ENCODE measurements at regions not wholly inside any gene's neighbourhood (a gene's known extent, or its start where the extent isn't known, plus 50 kb on each side); places are given as distances from the start of the nearest gene placed in this dataset.

DNA sequence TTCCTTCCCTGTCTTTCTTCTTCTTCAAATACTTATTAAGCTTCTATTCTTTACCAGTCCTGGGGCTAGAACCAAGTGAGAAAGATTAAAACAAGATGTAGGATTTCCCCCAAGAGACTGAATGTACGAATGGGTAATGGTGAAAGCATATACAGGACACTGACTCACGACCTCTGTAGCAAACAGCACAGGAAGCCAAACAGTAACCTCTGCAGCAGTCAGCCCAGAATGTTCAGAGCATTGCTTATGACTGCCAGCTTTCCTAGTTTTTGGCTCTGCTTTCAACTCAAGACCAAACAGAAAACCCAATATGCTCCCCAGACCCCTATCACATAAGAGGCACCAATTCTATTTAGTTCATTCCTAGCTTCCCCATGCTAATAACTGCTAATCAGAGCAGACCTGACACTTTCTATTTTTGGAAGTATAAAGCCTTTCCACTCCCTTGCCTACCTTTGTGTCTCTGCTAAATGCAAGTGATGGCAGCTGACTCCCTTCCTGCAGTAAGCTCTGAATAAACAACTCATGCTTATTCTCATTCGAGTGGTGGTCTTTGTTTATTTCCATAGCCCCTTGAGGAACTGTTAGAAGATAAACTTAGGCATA lies 690.6 kb downstream of the EPM2A start:
- no peak for DNase-seq (ENCODE audit: extremely low spot score, unreplicated experiment)
- Mint-ChIP-seq H3K27ac (ENCODE audit: unreplicated experiment) (no peak overlapping the region), H3K4me1 (ENCODE audit: unreplicated experiment) (peaks cover 15% of the 10 kb centered on the region), H3K27me3 (ENCODE audit: unreplicated experiment) (no peaks in the 10 kb centered on the region), H3K36me3 (ENCODE audit: unreplicated experiment) (no peaks in the 10 kb centered on the region), H3K9me3 (ENCODE audit: unreplicated experiment) (peaks cover 5% of the 10 kb centered on the region), H3K4me3 (ENCODE audit: unreplicated experiment) (no peak overlapping the region)
- TF ChIP-seq, protein P1, sequence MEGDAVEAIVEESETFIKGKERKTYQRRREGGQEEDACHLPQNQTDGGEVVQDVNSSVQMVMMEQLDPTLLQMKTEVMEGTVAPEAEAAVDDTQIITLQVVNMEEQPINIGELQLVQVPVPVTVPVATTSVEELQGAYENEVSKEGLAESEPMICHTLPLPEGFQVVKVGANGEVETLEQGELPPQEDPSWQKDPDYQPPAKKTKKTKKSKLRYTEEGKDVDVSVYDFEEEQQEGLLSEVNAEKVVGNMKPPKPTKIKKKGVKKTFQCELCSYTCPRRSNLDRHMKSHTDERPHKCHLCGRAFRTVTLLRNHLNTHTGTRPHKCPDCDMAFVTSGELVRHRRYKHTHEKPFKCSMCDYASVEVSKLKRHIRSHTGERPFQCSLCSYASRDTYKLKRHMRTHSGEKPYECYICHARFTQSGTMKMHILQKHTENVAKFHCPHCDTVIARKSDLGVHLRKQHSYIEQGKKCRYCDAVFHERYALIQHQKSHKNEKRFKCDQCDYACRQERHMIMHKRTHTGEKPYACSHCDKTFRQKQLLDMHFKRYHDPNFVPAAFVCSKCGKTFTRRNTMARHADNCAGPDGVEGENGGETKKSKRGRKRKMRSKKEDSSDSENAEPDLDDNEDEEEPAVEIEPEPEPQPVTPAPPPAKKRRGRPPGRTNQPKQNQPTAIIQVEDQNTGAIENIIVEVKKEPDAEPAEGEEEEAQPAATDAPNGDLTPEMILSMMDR (IDR thresholded peaks at IDR 0.05), result no peak

DNA sequence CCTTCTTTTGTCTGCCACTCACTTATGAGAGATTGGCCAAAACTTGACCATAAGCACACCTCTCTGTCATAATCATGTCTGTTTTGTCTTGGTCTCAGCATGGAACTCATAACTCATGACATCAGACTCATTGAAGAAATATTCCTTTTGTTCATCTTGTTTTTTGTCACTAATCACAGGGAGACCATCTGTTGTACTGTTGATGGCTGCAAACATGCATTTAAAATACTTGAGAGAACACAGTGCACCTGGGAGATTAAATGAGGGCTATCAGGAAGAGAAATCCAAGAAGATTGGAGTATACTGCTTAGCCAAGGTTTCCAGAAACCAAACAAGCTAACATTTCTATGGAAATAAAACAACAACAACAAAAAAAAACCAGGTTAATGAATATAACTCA lies 689.7 kb downstream of the EPM2A start:
- Mint-ChIP-seq H3K27me3 (ENCODE audit: unreplicated experiment) (no peaks in the 10 kb centered on the region), H3K4me3 (ENCODE audit: unreplicated experiment) (no peak overlapping the region), H3K4me1 (ENCODE audit: unreplicated experiment) (peaks cover 15% of the 10 kb centered on the region), H3K9me3 (ENCODE audit: unreplicated experiment) (peaks cover 5% of the 10 kb centered on the region), H3K27ac (ENCODE audit: unreplicated experiment) (no peak overlapping the region), H3K36me3 (ENCODE audit: unreplicated experiment) (no peaks in the 10 kb centered on the region)
- TF ChIP-seq, protein P1 (IDR thresholded peaks at IDR 0.05), result no peak
- DNase-seq (ENCODE audit: extremely low spot score, unreplicated experiment), result no peak

DNA sequence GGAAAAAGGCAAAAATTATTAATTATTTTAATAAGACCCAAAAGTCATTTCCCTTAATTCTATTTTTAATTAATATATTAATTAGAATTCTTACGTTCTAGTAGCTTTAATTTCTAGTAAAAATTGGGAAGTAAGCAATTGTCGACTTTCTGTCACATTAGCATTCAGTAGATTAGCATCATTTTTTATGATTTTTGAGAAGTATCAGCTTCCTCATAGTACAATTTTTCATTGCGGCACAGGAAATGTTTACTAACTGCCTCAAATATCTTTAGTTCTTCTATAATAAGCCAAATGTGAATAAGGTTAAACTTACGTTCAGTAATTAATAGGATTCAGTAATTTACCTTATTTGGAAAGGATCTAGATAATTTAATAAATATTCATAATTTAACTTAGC lies 687.4 kb downstream of the EPM2A start:
- Mint-ChIP-seq H3K9me3 (ENCODE audit: unreplicated experiment) (no peaks in the 10 kb centered on the region), H3K36me3 (ENCODE audit: unreplicated experiment) (no peaks in the 10 kb centered on the region), H3K27ac (ENCODE audit: unreplicated experiment) (no peak overlapping the region), H3K27me3 (ENCODE audit: unreplicated experiment) (no peaks in the 10 kb centered on the region), H3K4me3 (ENCODE audit: unreplicated experiment) (no peak overlapping the region), H3K4me1 (ENCODE audit: unreplicated experiment) (peaks cover 22% of the 10 kb centered on the region)
- TF ChIP-seq, protein P1 (IDR thresholded peaks at IDR 0.05), result no peak
- DNase-seq (ENCODE audit: extremely low spot score, unreplicated experiment), result no peak

DNA sequence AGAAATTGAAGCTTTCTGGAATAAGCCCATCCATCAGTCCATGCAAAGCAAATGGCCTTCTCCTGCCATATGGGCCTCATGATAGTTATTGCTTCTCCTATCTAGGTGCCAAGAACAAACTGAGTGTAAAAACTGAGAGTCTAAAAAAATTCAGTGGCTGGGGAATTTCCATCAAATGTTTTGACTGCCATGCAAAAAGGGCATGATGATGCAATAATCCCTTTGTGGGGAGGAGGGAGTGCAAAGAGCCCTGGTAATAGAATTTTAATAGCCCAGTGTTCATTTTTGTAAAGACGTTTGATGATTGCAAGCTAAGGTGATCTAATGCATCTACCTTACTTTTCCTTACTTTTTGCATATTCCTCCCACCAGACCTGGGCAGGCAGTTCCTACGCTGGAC lies 683.7 kb downstream of the EPM2A start:
- Mint-ChIP-seq H3K9me3 (ENCODE audit: unreplicated experiment) (no peaks in the 10 kb centered on the region), H3K27ac (ENCODE audit: unreplicated experiment) (no peak overlapping the region), H3K4me1 (ENCODE audit: unreplicated experiment) (peaks cover 6% of the 10 kb centered on the region), H3K36me3 (ENCODE audit: unreplicated experiment) (no peaks in the 10 kb centered on the region), H3K27me3 (ENCODE audit: unreplicated experiment) (no peaks in the 10 kb centered on the region), H3K4me3 (ENCODE audit: unreplicated experiment) (no peak overlapping the region)
- DNase-seq (ENCODE audit: extremely low spot score, unreplicated experiment), result no peak
- TF ChIP-seq, protein P1 (IDR thresholded peaks at IDR 0.05), result no peak

DNA sequence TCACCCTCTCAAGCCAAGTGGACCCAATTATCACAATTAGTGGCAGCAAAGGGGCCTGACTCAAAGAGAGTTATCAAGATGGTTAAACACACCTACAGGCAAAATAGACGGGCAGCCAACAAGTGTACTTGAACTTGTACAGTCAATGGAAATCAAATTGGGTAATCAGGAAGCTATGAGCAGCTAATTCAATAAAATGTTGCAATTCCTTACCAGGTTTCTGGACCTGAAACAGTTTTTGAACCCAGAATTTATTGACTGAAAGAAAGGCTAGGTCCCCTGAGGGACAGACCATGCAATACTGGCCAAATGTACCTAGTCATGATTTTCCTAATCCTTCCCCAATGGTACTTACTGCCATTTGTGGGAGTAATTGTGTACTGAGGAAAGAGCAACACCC lies 679.8 kb downstream of the EPM2A start:
- no peaks in the 10 kb centered on the region for H3K27me3 Mint-ChIP-seq (ENCODE audit: unreplicated experiment)
- no peak overlapping the region for H3K4me3 Mint-ChIP-seq (ENCODE audit: unreplicated experiment)
- H3K36me3 Mint-ChIP-seq (ENCODE audit: unreplicated experiment), result no peaks in the 10 kb centered on the region
- H3K9me3 Mint-ChIP-seq (ENCODE audit: unreplicated experiment), result no peaks in the 10 kb centered on the region
- TF ChIP-seq, protein P1 (IDR thresholded peaks at IDR 0.05), result no peak
- DNase-seq (ENCODE audit: extremely low spot score, unreplicated experiment), result no peak
- no peak overlapping the region for H3K27ac Mint-ChIP-seq (ENCODE audit: unreplicated experiment)
- H3K4me1 Mint-ChIP-seq (ENCODE audit: unreplicated experiment), result peaks cover 6% of the 10 kb centered on the region

Measured in osteocyte (in vitro differentiated cells).